HG02759 (cell line): ENCODE measurements at regions not wholly inside any gene's neighbourhood (a gene's known extent, or its start where the extent isn't known, plus 50 kb on each side); places are given as distances from the start of the nearest gene placed in this dataset.
"Not testable (repeated sequence)": the region's sequence is repeated elsewhere in the genome, so short reads cannot be mapped to it uniquely, and the experiment has no call there.

Experiments used
- ATAC-seq: cut with Tn5 transposase; IDR thresholded peaks from one replicate; pipeline ENCODE4 v1.9.1; 2021; ENCODE audit warnings: mild to moderate bottlenecking, moderate library complexity; ENCODE audit not compliant: unreplicated experiment

GRCh38 chr6:86619428-86619827 lies 317.9 kb upstream of the HTR1E start:
- ATAC-seq = no peak

DNA sequence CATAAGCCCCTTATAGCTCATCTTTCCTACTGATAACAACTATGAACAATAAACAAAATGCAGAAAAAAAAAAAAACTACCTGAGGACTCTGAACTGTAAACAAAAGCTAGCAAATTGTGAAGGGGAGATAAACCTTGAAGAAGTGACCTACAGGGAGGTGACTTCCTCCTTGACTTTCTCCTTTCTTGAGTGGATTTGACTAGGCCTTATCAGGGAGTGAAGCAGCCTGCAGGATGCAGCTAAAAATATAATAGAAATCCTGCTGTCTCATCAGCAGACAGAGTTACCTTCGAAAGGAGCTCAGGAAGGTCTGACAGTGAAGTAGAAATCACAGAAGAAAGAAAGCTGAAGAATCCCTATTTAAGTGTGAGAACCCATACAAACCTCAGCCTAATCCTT lies 322.0 kb upstream of the HTR1E start:
- no peak for ATAC-seq

GRCh38 chr6:86609549-86610388 lies 327.6 kb upstream of the HTR1E start:
- ATAC-seq = no peak

- ATAC-seq = not testable (repeated sequence)
These were observed 334.0 kb upstream of the HTR1E start for GRCh38 chr6:86603364-86603763.

DNA sequence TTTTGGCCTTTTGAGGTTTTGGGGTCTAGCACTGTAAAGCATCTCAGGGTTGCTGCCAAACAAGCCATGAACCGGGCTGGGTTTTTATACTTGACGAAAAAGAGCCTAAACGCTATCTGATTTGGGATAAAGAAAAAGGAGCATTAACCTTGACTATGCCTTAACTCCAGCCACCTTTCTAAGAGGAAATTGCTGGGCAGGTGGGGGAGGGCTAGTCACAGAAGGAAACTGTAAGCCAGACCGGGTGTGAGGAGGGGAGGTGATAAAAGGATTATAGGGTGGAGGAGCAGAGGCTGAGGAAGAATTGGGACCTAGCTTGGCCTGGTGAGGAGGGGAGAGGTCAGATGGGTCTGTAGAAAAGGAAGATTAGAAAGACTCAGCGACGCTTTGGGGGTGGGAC lies 335.2 kb upstream of the HTR1E start:
- ATAC-seq = not testable (repeated sequence)

DNA sequence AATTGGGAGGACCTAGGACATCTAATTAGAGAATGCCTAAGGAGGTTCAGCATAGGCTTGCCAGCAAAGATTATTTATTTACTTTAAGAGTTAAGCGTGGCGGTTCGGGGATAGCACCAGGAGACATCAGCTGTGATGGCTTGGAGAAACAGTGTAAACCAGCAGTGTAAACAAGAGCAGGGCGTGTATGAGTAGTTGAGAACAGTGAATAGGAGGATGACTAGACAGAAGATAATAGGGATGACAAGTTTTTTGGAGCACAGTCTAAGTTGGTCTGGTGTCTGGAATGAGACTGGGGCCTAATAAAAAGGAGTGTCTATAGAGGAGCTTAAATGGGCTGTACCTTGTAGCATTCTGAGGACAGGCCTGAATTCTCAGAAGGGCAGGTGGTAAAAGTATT lies 338.4 kb upstream of the HTR1E start:
- ATAC-seq = not testable (repeated sequence)

GRCh38 chr6:86595641-86596040 lies 341.7 kb upstream of the HTR1E start:
- ATAC-seq = no peak

DNA sequence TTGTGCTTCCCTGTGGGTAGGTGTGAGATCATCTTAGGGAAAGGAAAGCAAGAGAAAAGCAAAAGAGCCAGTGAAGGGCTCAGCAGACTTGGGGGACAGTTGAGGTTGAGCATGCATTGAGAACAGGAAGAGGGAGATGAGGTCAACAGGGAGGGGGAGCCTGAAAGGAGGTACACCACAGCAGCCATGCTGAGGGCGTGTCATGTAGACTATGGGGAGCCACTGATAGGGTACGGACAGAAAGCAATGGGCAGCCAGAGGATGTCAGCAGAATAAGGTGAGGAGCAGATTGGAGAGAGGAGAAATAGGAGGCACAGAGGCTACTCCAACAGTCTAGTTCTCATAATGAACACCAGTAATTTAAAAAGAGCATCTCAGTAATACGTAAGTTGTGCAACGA lies 351.1 kb upstream of the HTR1E start:
- ATAC-seq = no peak

DNA sequence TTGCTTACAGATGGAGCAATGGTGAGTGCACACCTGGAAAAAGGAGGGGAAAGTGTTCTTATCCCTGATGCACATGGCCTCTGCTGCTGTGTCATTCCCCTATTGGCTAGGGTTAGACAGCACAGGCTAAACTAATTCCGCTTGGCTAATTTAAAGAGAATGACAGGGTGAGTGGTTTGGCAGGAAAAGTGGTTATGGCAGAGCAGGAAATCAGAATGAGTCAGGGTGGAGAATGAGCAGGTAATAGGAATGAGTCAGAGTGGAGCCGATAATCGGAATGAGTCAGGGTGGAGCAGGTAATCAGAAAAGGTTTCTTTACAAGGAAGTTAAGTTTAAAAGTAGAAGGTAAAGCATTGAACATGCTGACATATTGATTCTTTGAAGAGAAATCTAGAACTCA lies 355.5 kb upstream of the HTR1E start:
- ATAC-seq = no peak

DNA sequence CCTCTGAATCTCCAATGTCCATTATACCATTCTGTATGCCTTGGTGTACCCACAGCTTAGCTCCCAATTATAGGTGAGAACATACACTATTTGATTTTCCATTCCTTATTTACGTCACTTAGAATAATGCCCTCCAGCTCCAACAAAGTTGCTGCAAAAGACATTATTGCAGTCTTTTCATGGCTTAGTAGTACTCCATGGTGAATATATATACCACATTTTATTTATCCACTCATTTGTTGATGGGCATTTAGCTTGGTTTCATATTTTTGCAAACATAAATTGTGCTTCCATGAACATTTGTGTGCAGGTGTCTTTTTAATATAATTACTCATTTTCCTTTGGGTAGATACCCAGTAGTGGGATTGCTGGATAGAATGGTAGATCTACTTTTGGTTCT lies 374.1 kb upstream of the HTR1E start:
- ATAC-seq = no peak

GRCh38 chr6:86558318-86558717 lies 379.0 kb upstream of the HTR1E start:
- no peak for ATAC-seq

GRCh38 chr6:86537292-86537861 lies 400.0 kb upstream of the HTR1E start:
- ATAC-seq = no peak

GRCh38 chr6:86536121-86536520 lies 401.2 kb upstream of the HTR1E start:
- no peak for ATAC-seq

GRCh38 chr6:86535100-86535499 lies 402.2 kb upstream of the HTR1E start:
- no peak for ATAC-seq

- ATAC-seq = no peak
These were observed 407.7 kb upstream of the HTR1E start for GRCh38 chr6:86529635-86530034.

GRCh38 chr6:86526238-86526637 lies 411.1 kb upstream of the HTR1E start:
- peak; percentile 50 for ATAC-seq

GRCh38 chr6:86516087-86516486 lies 421.2 kb upstream of the HTR1E start:
- ATAC-seq = no peak

DNA sequence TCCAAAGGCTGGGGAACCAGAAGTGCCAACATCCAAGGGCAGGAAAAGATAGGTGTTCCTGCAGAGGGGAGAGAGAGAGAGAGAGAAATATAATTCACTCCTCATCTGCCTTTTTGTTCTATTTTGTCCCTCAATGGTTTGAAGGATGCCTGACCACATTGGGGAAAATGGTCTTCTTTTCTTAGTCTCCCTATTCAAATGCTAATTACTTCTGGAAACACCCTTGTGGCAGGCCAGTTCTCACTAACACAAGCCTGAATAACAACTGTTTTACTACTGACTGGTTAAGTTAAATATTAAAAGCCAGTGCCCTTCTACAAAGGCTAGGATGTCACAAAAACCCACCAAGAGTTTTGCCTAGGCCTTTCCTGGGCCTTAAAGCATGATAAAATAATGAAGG lies 425.4 kb upstream of the HTR1E start:
- ATAC-seq = peak; percentile 57

DNA sequence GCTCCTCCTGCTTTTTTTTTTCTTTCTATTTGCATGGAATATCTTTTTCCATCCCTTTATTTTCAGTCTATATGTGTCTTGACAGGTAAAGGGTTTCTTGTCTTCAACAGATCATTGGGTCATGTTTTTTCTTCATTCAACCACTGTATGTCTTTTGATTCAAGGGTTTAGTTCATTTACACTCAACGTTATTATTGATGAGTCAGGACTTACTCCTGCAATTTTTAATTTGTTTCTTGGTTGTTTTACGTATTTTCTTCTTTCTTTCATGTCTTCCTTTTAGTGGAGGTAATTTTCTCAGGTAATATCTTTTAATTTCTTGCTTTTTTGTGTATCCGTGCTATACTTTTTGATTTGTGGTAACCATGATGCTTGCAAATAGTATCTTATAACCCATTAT lies 429.1 kb upstream of the HTR1E start:
- ATAC-seq = no peak

- ATAC-seq = no peak
These were observed 434.8 kb upstream of the HTR1E start for GRCh38 chr6:86502497-86502896.

DNA sequence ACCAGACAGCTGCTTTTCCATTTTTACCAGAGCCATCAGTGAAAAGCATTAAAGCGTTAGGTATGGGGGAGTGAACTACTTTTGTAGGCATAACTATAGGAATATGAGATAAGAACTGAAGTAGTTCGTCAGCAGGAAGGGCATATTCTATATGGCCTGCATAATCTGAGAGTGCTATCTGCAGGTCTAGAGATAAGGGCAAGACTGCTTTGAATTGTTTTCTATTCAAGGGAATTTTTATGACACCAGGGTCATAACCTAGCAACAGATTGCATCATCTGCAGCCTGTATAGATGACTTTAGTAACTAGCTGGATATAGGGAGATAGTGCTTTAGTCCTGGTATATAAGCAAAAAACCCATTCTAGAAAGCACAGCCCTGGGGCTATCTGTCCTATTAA lies 437.3 kb upstream of the HTR1E start:
- ATAC-seq = no peak

DNA sequence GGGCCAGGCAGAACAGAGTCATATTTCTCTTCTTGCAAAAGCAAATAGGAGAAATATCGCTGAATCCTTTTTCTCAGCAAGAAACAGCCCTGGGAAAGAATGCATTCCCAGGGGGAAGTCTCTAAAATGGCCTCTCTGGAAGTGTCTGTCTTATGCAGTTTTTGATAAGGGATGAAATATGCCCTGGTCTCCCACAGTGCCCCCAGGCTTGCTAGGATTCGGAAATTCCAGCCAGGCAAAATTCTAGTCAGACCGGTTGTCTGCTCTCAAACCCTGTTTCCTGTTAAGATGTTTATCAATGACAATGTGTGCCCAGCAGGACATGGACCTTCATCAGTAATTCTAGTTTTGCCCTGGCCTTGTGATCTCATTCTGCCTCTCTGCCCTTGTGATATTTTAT lies 448.3 kb upstream of the HTR1E start:
- ATAC-seq = not testable (repeated sequence)
